ENCODE measurements at regions not wholly inside any gene's neighbourhood (a gene's known extent, or its start where the extent isn't known, plus 50 kb on each side); places are given as distances from the start of the nearest gene placed in this dataset.

GRCh38 chrX:43500246-43500645 lies 155.9 kb upstream of the MAOA start:
- DNase-seq (ENCODE audit: low read depth in 1 of 2, low spot score in 1 of 2), result no peak

GRCh38 chrX:43500996-43501694 lies 155.0 kb upstream of the MAOA start:
- no peak for DNase-seq (ENCODE audit: low read depth in 1 of 2, low spot score in 1 of 2)

- DNase-seq (ENCODE audit: low read depth in 1 of 2, low spot score in 1 of 2), result no peak
Measured at GRCh38 chrX:43504394-43504793, 151.7 kb upstream of the MAOA start.

GRCh38 chrX:43505769-43506168 lies 150.3 kb upstream of the MAOA start:
- DNase-seq (ENCODE audit: low read depth in 1 of 2, low spot score in 1 of 2), result no peak

- DNase-seq (ENCODE audit: low read depth in 1 of 2, low spot score in 1 of 2), result no peak
Measured at GRCh38 chrX:43508694-43509093, 147.4 kb upstream of the MAOA start.

GRCh38 chrX:43510209-43510608 lies 145.9 kb upstream of the MAOA start:
- DNase-seq (ENCODE audit: low read depth in 1 of 2, low spot score in 1 of 2), result no peak

GRCh38 chrX:43513085-43513484 lies 143.0 kb upstream of the MAOA start:
- DNase-seq (ENCODE audit: low read depth in 1 of 2, low spot score in 1 of 2), result no peak

- no peak for DNase-seq (ENCODE audit: low read depth in 1 of 2, low spot score in 1 of 2)
Measured at GRCh38 chrX:43514820-43515219, 141.3 kb upstream of the MAOA start.

- no peak for DNase-seq (ENCODE audit: low read depth in 1 of 2, low spot score in 1 of 2)
Measured at GRCh38 chrX:43522582-43522981, 133.5 kb upstream of the MAOA start.

- DNase-seq (ENCODE audit: low read depth in 1 of 2, low spot score in 1 of 2), result no peak
Measured at GRCh38 chrX:43525901-43526610, 130.0 kb upstream of the MAOA start.

GRCh38 chrX:43526878-43527277 lies 129.2 kb upstream of the MAOA start:
- no peak for DNase-seq (ENCODE audit: low read depth in 1 of 2, low spot score in 1 of 2)

- no peak for DNase-seq (ENCODE audit: low read depth in 1 of 2, low spot score in 1 of 2)
Measured at GRCh38 chrX:43527801-43528200, 128.3 kb upstream of the MAOA start.

- no peak for DNase-seq (ENCODE audit: low read depth in 1 of 2, low spot score in 1 of 2)
Measured at GRCh38 chrX:43530837-43531236, 125.3 kb upstream of the MAOA start.

GRCh38 chrX:43540318-43540717 lies 115.8 kb upstream of the MAOA start:
- no peak for DNase-seq (ENCODE audit: low read depth in 1 of 2, low spot score in 1 of 2)

GRCh38 chrX:43551590-43551989 lies 104.5 kb upstream of the MAOA start:
- DNase-seq (ENCODE audit: low read depth in 1 of 2, low spot score in 1 of 2), result no peak

- no peak for DNase-seq (ENCODE audit: low read depth in 1 of 2, low spot score in 1 of 2)
Measured at GRCh38 chrX:43552156-43552555, 103.9 kb upstream of the MAOA start.

GRCh38 chrX:43552703-43553102 lies 103.4 kb upstream of the MAOA start:
- DNase-seq (ENCODE audit: low read depth in 1 of 2, low spot score in 1 of 2), result no peak

GRCh38 chrX:43553257-43553656 lies 102.8 kb upstream of the MAOA start:
- no peak for DNase-seq (ENCODE audit: low read depth in 1 of 2, low spot score in 1 of 2)

GRCh38 chrX:43556207-43556606 lies 99.9 kb upstream of the MAOA start:
- DNase-seq (ENCODE audit: low read depth in 1 of 2, low spot score in 1 of 2), result no peak

- DNase-seq (ENCODE audit: low read depth in 1 of 2, low spot score in 1 of 2), result peak in 1 of 2 donors; percentile 13
Measured at GRCh38 chrX:43557792-43558191, 98.3 kb upstream of the MAOA start.

GRCh38 chrX:43559644-43560043 lies 96.5 kb upstream of the MAOA start:
- DNase-seq (ENCODE audit: low read depth in 1 of 2, low spot score in 1 of 2), result no peak

- no peak for DNase-seq (ENCODE audit: low read depth in 1 of 2, low spot score in 1 of 2)
Measured at GRCh38 chrX:43560247-43560946, 95.7 kb upstream of the MAOA start.

Data from stimulated activated CD4-positive, alpha-beta T cell treated with anti-CD3 and anti-CD28 coated beads, Interleukin-15, amount 100 ng/mL, for 1 hour (primary cell).